DND-41 (cell line): ENCODE measurements at regions not wholly inside any gene's neighbourhood (a gene's known extent, or its start where the extent isn't known, plus 50 kb on each side); places are given as distances from the start of the nearest gene placed in this dataset.

Source experiments
- CTCF ChIP-seq: IDR thresholded peaks from 2 replicates; pipeline ENCODE4 v1.5.1; 2012; ENCODE audit warnings: borderline replicate concordance, low read length, moderate library complexity, mild to moderate bottlenecking; ENCODE audit not compliant: poor library complexity, severe bottlenecking; ENCODE audit errors: extremely low read depth
- EZH2 ChIP-seq: IDR thresholded peaks from 3 replicates; pipeline ENCODE4 v1.6.1; 2012; ENCODE audit warnings: borderline replicate concordance, low read depth, mild to moderate bottlenecking, moderate library complexity, low read length, inconsistent platforms; ENCODE audit not compliant: severe bottlenecking

DNA sequence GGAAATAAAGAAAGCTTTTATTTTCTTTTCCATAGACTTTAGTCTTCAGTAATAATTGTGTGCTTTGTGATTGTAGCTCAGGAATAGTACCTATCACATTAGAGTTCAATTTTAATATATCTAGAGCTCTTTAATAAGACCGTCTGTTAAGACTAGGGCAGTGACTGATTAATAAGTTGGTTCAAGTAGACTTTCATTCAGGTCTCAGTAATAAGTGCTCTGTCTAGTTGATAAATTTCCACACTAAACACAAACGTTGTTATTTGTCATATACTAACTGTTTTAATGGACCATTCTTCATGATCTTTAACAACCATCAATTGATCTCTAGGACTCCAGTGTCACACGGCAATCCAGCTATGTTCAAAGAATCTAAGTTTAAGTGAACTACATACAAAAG, 474.5 kb upstream of the ADGRL2 start:
- TF ChIP-seq CTCF (no peak), EZH2 (no peak)
